HEK293T (cell line): ENCODE measurements at regions not wholly inside any gene's neighbourhood (a gene's known extent, or its start where the extent isn't known, plus 50 kb on each side); places are given as distances from the start of the nearest gene placed in this dataset.
"Not testable (repeated sequence)": the region's sequence is repeated elsewhere in the genome, so short reads cannot be mapped to it uniquely, and the experiment has no call there.

ENCODE experiments used
- CTCF ChIA-PET: fragments of 350-600 bp; formaldehyde crosslinking; extraction: SDS; loops from one replicate; lab custom pipeline; 2021; ENCODE audit warnings: antibody characterized with exemption, inconsistent platforms; lab: Yijun Ruan, JAX
- POLR2A ChIA-PET: fragments of 350-600 bp; formaldehyde crosslinking; extraction: SDS; loops from one replicate; lab custom pipeline; 2020; ENCODE audit warnings: antibody characterized with exemption, inconsistent platforms; lab: Yijun Ruan, JAX
- DNase-seq: peaks from one replicate; pipeline ENCODE4 v3.0.0; 2012; ENCODE audit warnings: mixed read lengths; ENCODE audit errors: extremely low spot score
- ARNT ChIP-seq: fragments of 450-650 bp; IDR thresholded peaks from 2 replicates; pipeline ENCODE4 v1.6.1; 2017; ENCODE audit warnings: mild to moderate bottlenecking
- BHLHE40 ChIP-seq: fragments of 450-650 bp; IDR thresholded peaks from 2 replicates; pipeline ENCODE4 v1.6.1; 2016; ENCODE audit warnings: mild to moderate bottlenecking, moderate library complexity, borderline replicate concordance
- CTBP1 ChIP-seq: fragments of 450-650 bp; IDR thresholded peaks from 2 replicates; pipeline ENCODE4 v1.6.1; 2016; ENCODE audit warnings: borderline replicate concordance
- ELF4 ChIP-seq: fragments of 450-650 bp; IDR thresholded peaks from 2 replicates; pipeline ENCODE4 v1.6.1; 2017; ENCODE audit warnings: antibody characterized with exemption
- FOXA1 ChIP-seq: fragments of 450-650 bp; IDR thresholded peaks from 2 replicates; pipeline ENCODE4 v1.6.1; 2016; ENCODE audit warnings: mild to moderate bottlenecking
- FOXK2 ChIP-seq: fragments of 450-650 bp; IDR thresholded peaks from 2 replicates; pipeline ENCODE4 v1.6.1; 2016; ENCODE audit warnings: mild to moderate bottlenecking
- FOXM1 ChIP-seq: fragments of 450-650 bp; IDR thresholded peaks from 2 replicates; pipeline ENCODE4 v1.6.1; 2017; ENCODE audit warnings: mild to moderate bottlenecking, borderline replicate concordance
- HDGF ChIP-seq: fragments of 450-650 bp; IDR thresholded peaks from 2 replicates; pipeline ENCODE4 v1.6.1; 2017; ENCODE audit warnings: antibody characterized with exemption, borderline replicate concordance
- L3MBTL2 ChIP-seq: fragments of 450-650 bp; conservative IDR thresholded peaks from 2 replicates; pipeline ENCODE4 v1.6.1; 2016; ENCODE audit warnings: mild to moderate bottlenecking
- LEF1 ChIP-seq: fragments of 450-650 bp; IDR thresholded peaks from 2 replicates; pipeline ENCODE4 v1.6.1; 2017; ENCODE audit warnings: mild to moderate bottlenecking, borderline replicate concordance
- NFRKB ChIP-seq: fragments of 450-650 bp; IDR thresholded peaks from 2 replicates; pipeline ENCODE4 v1.6.1; 2016; ENCODE audit warnings: mild to moderate bottlenecking, moderate library complexity
- SP1 ChIP-seq: fragments of 450-650 bp; IDR thresholded peaks from 2 replicates; pipeline ENCODE4 v1.6.1; 2017
- SUZ12 ChIP-seq: fragments of 450-650 bp; IDR thresholded peaks from 2 replicates; pipeline ENCODE4 v1.6.1; 2016; ENCODE audit warnings: mild to moderate bottlenecking
- TARDBP ChIP-seq: fragments of 450-650 bp; IDR thresholded peaks from 2 replicates; pipeline ENCODE4 v1.6.1; 2016
- ZNF384 ChIP-seq: fragments of 450-650 bp; IDR thresholded peaks from 2 replicates; pipeline ENCODE4 v1.6.1; 2016
- TF ChIP-seq, protein P1 (sequence below): fragments of 450-650 bp; IDR thresholded peaks from 2 replicates; pipeline ENCODE4 v1.6.1; 2016

DNA sequence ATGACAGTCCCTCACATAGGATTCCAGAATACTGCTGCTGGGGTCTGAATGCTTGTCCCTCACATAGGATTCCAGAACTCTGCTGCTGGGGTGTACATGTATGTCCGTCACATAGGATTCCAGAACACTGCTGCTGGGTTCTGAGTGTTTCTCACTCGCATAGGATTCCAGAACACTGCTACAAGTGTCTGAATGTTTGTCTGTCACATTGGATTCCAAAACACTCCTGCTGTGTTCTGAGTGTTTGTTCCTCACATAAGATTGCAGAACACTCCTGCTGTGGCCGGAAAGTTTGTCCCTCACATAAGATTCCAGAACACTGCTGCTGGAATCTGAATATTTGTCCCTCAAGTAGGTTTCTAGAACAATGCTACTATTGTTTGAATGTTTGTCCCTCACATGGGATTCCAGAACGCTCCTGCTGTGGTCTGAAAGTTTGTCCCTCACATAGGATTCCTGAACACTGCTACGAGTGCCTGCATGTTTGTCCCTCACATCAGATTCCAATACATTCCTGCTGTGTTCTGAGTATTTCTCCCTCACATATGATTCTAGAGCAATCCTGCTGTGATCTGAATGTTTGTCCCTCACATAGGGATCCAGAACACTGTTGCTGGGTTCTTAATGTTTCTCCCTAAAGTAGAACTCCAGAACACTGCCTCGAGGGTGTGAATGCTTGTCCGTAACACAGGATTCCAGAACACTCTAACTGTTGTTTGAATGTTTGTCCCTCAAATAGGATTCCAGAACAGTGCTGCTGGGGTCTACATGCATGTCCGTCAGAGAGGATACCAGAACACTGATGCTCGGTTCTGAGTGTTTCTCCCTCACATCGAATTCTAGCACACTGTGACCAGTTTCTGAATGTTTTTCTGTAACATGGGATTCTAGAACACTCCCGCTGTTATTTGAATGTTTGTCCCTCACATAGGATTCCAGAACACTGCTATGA is 200.4 kb downstream of the FOXD4L6 start:
- ChIA-PET CTCF (no interaction called here), POLR2A (no interaction called here)
- DNase-seq, result no peak
- TF ChIP-seq SUZ12 (no peak), ZNF384 (no peak), ELF4 (no peak), FOXM1 (no peak), TARDBP (no peak), FOXK2 (no peak)
- TF ChIP-seq, protein P1, sequence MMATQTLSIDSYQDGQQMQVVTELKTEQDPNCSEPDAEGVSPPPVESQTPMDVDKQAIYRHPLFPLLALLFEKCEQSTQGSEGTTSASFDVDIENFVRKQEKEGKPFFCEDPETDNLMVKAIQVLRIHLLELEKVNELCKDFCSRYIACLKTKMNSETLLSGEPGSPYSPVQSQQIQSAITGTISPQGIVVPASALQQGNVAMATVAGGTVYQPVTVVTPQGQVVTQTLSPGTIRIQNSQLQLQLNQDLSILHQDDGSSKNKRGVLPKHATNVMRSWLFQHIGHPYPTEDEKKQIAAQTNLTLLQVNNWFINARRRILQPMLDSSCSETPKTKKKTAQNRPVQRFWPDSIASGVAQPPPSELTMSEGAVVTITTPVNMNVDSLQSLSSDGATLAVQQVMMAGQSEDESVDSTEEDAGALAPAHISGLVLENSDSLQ, result no peak

DNA sequence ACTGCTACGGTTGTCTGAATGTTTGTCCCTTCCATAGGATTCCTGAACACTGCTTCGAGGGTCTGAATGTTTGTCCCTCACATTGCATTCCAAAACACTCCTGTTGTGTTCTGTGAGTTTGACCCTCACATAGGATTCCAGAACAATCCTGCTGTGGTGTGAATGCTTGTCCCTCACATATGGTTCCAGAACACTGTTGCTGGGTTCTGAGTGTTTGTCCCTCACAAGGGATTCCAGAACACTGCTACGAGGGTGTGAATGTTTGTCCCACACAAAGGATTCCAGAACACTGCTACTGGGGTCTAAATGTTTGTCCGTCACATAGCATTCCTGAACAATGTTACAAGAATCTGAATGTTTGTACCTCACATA is 201.2 kb downstream of the FOXD4L6 start:
- no peak for TF ChIP-seq ZNF384
- no peak for TF ChIP-seq LEF1
- TF ChIP-seq TARDBP, result no peak
- no peak for TF ChIP-seq SP1
- TF ChIP-seq FOXM1, result no peak
- TF ChIP-seq SUZ12, result no peak
- TF ChIP-seq ELF4, result no peak
- no peak for TF ChIP-seq FOXK2
- TF ChIP-seq L3MBTL2, result no peak
- TF ChIP-seq HDGF, result no peak
- no peak for TF ChIP-seq ARNT
- no peak for TF ChIP-seq NFRKB
- TF ChIP-seq, protein P1, result no peak
- TF ChIP-seq BHLHE40, result no peak
- no peak for TF ChIP-seq FOXA1
- no peak for TF ChIP-seq CTBP1
- CTCF ChIA-PET, result no interaction called here
- POLR2A ChIA-PET, result no interaction called here
- DNase-seq, result no peak

DNA sequence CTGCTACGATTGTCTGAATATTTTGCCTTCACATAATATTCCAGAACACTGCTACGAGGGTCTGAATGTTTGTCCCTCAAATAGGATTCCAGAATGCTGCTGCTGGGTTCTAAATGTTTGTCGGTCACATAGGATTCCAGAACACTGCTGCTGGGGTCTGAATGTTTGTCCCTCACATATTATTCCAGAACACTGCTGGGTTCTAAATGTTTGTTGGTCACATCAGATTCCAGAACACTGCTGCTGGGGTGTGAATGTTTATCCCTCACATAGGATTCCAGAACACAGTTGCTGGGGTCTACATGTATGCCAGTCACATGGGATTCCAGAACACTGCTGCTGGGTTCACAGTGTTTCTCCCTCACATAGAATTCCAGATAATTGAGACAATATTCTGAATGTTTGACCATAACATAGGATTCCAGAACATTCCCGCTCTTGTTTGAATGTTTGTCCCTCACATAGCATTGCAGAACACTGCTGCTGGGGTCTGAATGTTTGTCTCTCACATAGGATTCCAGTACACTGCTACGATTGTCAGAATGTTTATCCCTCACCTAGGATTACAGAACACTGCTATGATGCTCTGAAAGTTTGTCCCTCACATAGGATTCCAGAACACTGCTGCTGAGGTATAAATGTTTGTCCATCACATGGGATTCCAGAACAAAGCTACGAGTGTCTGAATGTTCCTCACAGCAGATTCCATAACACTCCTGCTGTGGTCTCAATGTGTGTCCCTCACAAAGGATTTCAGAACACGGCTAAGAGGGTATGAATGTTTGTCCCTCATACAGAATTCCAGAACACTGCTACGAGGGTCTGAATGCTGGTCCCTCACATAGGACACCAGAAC is 201.8 kb downstream of the FOXD4L6 start:
- DNase-seq, result no peak
- CTCF ChIA-PET, result no interaction called here

DNA sequence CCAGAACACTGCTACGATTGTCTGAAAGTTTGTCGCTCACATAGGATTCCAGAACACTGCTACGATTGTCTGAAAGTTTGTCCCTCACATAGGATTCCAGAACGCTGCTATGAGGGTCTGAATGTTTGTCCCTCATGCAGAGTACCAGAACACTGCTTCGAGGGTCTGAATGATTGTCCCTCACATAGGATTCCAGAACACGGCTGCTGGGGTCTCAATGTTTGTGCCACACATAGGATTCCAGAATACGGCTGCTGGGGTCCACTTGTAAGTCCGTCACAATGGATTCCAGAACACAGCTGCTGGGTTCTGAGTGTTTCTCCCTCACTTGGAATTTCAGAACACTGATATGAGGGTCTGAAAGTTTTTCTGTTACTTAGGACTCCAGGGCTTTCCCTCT is 203.3 kb downstream of the FOXD4L6 start:
- POLR2A ChIA-PET, result no interaction called here
- DNase-seq, result no peak
- TF ChIP-seq LEF1, result no peak
- CTCF ChIA-PET, result no interaction called here

More for the DNA sequence above, 201.8 kb downstream of the FOXD4L6 start:
- POLR2A ChIA-PET, result no interaction called here
- TF ChIP-seq FOXA1, result no peak
- TF ChIP-seq SP1, result no peak
- TF ChIP-seq ELF4, result no peak
- no peak for TF ChIP-seq SUZ12
- no peak for TF ChIP-seq ARNT
- TF ChIP-seq BHLHE40, result no peak
- no peak for TF ChIP-seq HDGF
- no peak for TF ChIP-seq NFRKB
- no peak for TF ChIP-seq L3MBTL2
- TF ChIP-seq, protein P1, result no peak
- no peak for TF ChIP-seq TARDBP
- TF ChIP-seq ZNF384, result no peak

DNA sequence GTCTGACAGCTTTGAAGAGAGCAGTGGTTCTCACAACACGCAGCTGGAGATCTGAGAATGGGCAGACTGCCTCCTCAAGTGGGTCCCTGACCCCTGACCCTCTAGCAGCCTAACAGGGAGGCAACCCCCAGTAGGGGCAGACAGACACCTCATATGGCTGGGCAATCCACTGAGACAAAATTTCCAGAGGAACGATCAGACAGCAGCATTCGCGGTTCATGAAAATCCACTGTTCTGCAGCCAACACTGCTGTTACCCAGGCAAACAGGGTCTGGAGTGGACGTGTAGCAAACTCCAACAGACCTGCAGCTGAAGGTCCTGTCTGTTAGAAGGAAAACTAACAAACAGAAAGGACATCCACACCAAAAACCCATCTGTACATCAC is 212.1 kb downstream of the FOXD4L6 start:
- DNase-seq, CTCF ChIA-PET, POLR2A ChIA-PET: not testable (repeated sequence)

DNA sequence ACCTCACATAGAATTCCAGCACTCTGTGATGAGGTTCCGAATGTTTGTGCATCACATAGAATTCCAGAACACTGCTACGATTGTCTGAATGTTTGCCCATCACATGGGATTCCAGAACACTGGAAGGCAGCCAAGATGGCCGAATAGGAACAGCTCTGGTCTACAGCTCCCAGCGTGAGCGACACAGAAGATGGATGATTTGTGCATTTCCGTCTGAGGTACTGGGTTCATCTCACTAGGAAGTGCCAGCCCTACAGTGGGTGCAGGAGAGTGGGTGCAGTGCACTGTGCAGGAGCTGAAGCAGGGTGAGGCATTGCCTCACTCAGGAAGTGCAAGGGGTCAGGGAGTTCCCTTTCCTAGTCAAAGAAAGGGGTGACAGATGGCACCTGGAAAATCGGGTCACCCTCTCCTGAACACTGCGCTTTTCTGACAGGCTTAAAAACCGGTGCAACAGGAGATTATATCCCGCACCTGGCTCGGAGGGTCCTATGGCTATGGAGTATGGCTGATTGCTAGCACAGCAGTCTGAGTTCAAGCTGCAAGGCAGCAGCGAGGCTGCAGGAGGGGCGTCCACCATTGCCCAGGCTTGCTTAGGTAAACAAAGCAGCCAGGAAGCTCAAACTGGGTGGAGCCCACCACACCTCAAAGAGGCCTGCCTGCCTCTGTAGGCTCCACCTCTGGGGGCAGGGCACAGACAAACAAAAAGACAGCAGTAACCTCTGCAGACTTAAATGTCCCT is 212.7 kb downstream of the FOXD4L6 start:
- CTCF ChIA-PET, DNase-seq, POLR2A ChIA-PET: not testable (repeated sequence)
